Common myeloid progenitor, CD34-positive (primary cell): ENCODE measurements at regions not wholly inside any gene's neighbourhood (a gene's known extent, or its start where the extent isn't known, plus 50 kb on each side); places are given as distances from the start of the nearest gene placed in this dataset.

Source experiments
- CTCF ChIA-PET: fragments of 350-600 bp; sonication (Branson Sonifier 250); formaldehyde crosslinking; loops from one replicate; lab custom pipeline; 2021; ENCODE audit warnings: antibody characterized with exemption; lab: Charles Lee
- POLR2A ChIA-PET: fragments of 350-600 bp; sonication (Branson Sonifier 250); formaldehyde crosslinking; loops from one replicate; lab custom pipeline; 2021; ENCODE audit warnings: antibody characterized with exemption; lab: Charles Lee
- DNase-seq, 3 donors: peaks; one replicate each; pipeline versions ENCODE4 v3.0.0 to v3.0.0-alpha.2; 2013
- H3K27ac ChIP-seq, 2 experiments: 1 replicate in 1 of 2; 2 replicates in 1 of 2; pipeline ENCODE4 v1.7.0; 2013; ENCODE audit warnings: inconsistent platforms in 2 of 2, low read length in 2 of 2, mild to moderate bottlenecking in 2 of 2, low read depth in 1 of 2, moderate library complexity in 1 of 2; ENCODE audit not compliant: severe bottlenecking in 2 of 2, insufficient read depth in 1 of 2, poor library complexity in 1 of 2
- H3K27me3 ChIP-seq, 5 experiments: replicated peaks in 2 of 5; 1 replicate in 3 of 5; 2 replicates in 2 of 5; pipeline versions ENCODE4 v1.6.1 to v1.7.0; 2013; ENCODE audit warnings: low read length in 4 of 5, mild to moderate bottlenecking in 2 of 5, moderate library complexity in 2 of 5, inconsistent platforms in 1 of 5; ENCODE audit not compliant: insufficient read depth in 5 of 5, control insufficient read depth in 4 of 5
- H3K36me3 ChIP-seq, 4 experiments: 1 replicate in 2 of 4; 2 replicates in 2 of 4; pipeline versions ENCODE4 v1.6.1 to v1.7.0; 2013; ENCODE audit warnings: low read length in 3 of 4, control low read depth in 1 of 4, mild to moderate bottlenecking in 1 of 4; ENCODE audit not compliant: control insufficient read depth in 4 of 4, insufficient read depth in 4 of 4
- H3K4me1 ChIP-seq, 4 experiments: 1 replicate in 3 of 4; 2 replicates in 1 of 4; pipeline versions ENCODE4 v1.6.1 to v1.7.1; 2013; ENCODE audit warnings: low read length in 3 of 4, mild to moderate bottlenecking in 3 of 4, control low read depth in 1 of 4, inconsistent platforms in 1 of 4, moderate library complexity in 1 of 4; ENCODE audit not compliant: control insufficient read depth in 4 of 4, insufficient read depth in 4 of 4; ENCODE audit errors: control extremely low read depth in 1 of 4
- H3K4me3 ChIP-seq, 7 experiments: 1 replicate in 4 of 7; 2 replicates in 3 of 7; pipeline versions ENCODE4 v1.5.1 to v1.7.0; 2013; ENCODE audit warnings: mild to moderate bottlenecking in 7 of 7, low read length in 6 of 7, moderate library complexity in 6 of 7, inconsistent platforms in 2 of 7, low read depth in 2 of 7, control low read depth in 1 of 7; ENCODE audit not compliant: insufficient read depth in 4 of 7, control insufficient read depth in 1 of 7; ENCODE audit errors: extremely low read depth in 1 of 7
- H3K9me3 ChIP-seq, 5 experiments: 1 replicate in 4 of 5; 2 replicates in 1 of 5; pipeline versions ENCODE4 v1.6.1 to v1.7.1; 2013; ENCODE audit warnings: low read length in 4 of 5, mild to moderate bottlenecking in 2 of 5, inconsistent platforms in 1 of 5, low read depth in 1 of 5, moderate library complexity in 1 of 5; ENCODE audit not compliant: control insufficient read depth in 4 of 5, insufficient read depth in 2 of 5; ENCODE audit errors: control extremely low read depth in 1 of 5
- WGBS: methylation state at CpG from one replicate; pipeline ENCODE4 v1.1.5; 2013; ENCODE audit not compliant: insufficient coverage; 5-methylcytosine and 5-hydroxymethylcytosine counted together

DNA sequence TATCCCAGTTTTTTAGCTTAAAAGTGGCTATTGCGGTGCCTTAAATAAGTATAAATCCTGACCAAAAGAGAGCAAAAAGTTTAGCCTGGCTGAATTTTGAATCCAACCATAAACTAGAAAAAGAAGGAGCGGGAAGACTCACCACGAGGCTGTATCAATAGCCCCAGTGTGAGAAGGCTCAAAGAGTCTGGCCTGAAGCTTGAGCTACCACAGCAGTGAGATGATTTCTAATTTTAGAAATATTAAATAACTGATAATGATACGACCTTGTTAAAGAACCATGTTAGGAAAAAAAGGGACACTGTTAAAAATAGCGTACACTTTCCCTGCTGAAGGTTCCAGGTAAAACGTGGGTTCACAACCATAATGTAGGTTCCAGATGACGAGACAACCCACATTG lies 134.1 kb upstream of the ZNF462 start:
- DNase-seq, result no peak
- ChIA-PET CTCF (no interaction called here), POLR2A (no interaction called here)
- H3K4me1 ChIP-seq, result no peaks in the 10 kb centered on the region
- H3K9me3 ChIP-seq, result no peaks in the 10 kb centered on the region
- no peaks in the 10 kb centered on the region for H3K36me3 ChIP-seq
- no peak overlapping the region for H3K27ac ChIP-seq
- 97% methylated on average over 5 of the region's 7 CpGs for WGBS
- no peaks in the 10 kb centered on the region for H3K27me3 ChIP-seq
- no peak overlapping the region for H3K4me3 ChIP-seq

- H3K27ac ChIP-seq, result no peak overlapping the region
- WGBS, result no CpG with 5 or more reads among the region's 1 CpG
- POLR2A ChIA-PET, result no interaction called here
Measured at GRCh38 chr9:106731910-106732309, 131.1 kb upstream of the ZNF462 start.

DNA sequence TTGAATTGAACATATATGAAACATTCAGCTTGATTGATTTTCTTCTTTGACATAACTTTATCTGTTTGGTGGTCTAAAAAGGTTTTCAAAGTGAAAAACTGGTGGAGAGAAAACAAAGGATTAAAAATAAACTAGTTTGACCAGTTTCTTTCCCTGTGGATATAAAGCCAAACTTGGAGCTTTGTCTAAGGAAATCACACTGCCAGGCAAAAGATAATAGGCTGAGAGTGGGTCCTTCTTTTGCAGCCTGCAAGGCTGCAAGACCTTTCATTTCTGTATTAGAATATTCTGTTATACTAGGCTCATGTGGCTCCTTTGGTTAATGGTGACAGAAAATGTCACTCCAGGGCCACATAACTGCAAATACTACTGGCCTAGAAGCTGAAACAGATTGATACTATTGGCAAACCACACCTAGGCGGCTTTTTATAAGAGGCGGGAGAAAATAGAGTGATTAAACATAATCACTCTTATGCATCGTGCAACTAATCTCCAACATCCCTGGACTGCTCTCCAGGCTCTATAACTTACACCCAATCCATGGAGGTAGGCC lies 129.1 kb upstream of the ZNF462 start:
- CTCF ChIA-PET, result interaction anchor here (0.6 kb wide), 1 partner anchor 38 kb away, joined by 3 read pairs; no protein-coding TSS in a partner anchor
- no peak for DNase-seq
- 100% methylated on average over 3 of the region's 3 CpGs for WGBS

More at GRCh38 chr9:106731910-106732309, 131.1 kb upstream of the ZNF462 start:
- Histone ChIP-seq H3K4me1 (no peaks in the 10 kb centered on the region), H3K36me3 (no peaks in the 10 kb centered on the region), H3K9me3 (no peaks in the 10 kb centered on the region), H3K4me3 (no peak overlapping the region), H3K27me3 (no peaks in the 10 kb centered on the region)
- CTCF ChIA-PET, result no interaction called here
- no peak for DNase-seq

GRCh38 chr9:106737516-106737915 lies 125.5 kb upstream of the ZNF462 start:
- H3K36me3 ChIP-seq, result no peaks in the 10 kb centered on the region
- no peaks in the 10 kb centered on the region for H3K27me3 ChIP-seq
- DNase-seq, result no peak
- H3K4me1 ChIP-seq, result no peaks in the 10 kb centered on the region
- no peaks in the 10 kb centered on the region for H3K9me3 ChIP-seq
- H3K27ac ChIP-seq, result no peak overlapping the region
- ChIA-PET POLR2A (no interaction called here), CTCF (no interaction called here)
- 90% methylated on average over 3 of the region's 3 CpGs for WGBS
- no peak overlapping the region for H3K4me3 ChIP-seq

More for the DNA sequence above, 129.1 kb upstream of the ZNF462 start:
- no peaks in the 10 kb centered on the region for H3K36me3 ChIP-seq
- H3K4me1 ChIP-seq, result no peaks in the 10 kb centered on the region
- no peaks in the 10 kb centered on the region for H3K27me3 ChIP-seq
- H3K27ac ChIP-seq, result no peak overlapping the region
- POLR2A ChIA-PET, result no interaction called here
- H3K4me3 ChIP-seq, result no peak overlapping the region
- no peaks in the 10 kb centered on the region for H3K9me3 ChIP-seq

GRCh38 chr9:106738109-106738508 lies 124.9 kb upstream of the ZNF462 start:
- no peak overlapping the region for H3K4me3 ChIP-seq
- H3K27ac ChIP-seq, result no peak overlapping the region
- H3K36me3 ChIP-seq, result no peaks in the 10 kb centered on the region
- DNase-seq, result no peak
- POLR2A ChIA-PET, result interaction anchor here (0.6 kb wide), 1 partner anchor 1153 kb away, joined by 3 read pairs; no protein-coding TSS in a partner anchor
- no peaks in the 10 kb centered on the region for H3K27me3 ChIP-seq
- CTCF ChIA-PET, result no interaction called here
- H3K4me1 ChIP-seq, result no peaks in the 10 kb centered on the region
- H3K9me3 ChIP-seq, result no peaks in the 10 kb centered on the region
- no CpG with 5 or more reads among the region's 1 CpG for WGBS

- WGBS, result 100% methylated on average over 1 of the region's 1 CpG
- Histone ChIP-seq H3K27me3 (no peaks in the 10 kb centered on the region), H3K4me1 (no peaks in the 10 kb centered on the region), H3K36me3 (no peaks in the 10 kb centered on the region), H3K9me3 (no peaks in the 10 kb centered on the region), H3K27ac (no peak overlapping the region), H3K4me3 (no peak overlapping the region)
- POLR2A ChIA-PET, result no interaction called here
- no peak for DNase-seq
- CTCF ChIA-PET, result no interaction called here
Measured at GRCh38 chr9:106745457-106745856, 117.5 kb upstream of the ZNF462 start.

DNA sequence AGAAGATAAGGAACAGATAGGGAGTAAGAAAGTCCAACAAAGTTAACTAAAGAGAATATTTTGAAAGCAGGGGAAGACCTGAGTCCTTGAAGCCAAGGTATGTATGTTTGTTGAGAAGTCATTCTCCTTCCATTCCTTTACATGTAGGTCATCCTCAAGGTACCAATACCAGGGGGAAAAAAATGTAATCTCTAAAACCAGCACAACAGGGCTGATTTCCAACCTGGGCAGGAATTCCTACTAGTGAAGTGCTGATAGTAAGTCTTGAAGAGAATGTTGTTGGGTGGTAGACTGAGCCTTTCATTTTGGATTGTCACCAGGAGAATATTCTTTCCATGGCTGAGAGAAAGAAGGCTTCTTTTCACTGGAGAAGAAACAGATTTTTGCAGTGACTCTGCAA lies 117.1 kb upstream of the ZNF462 start:
- H3K27ac ChIP-seq, result no peak overlapping the region
- ChIA-PET CTCF (no interaction called here), POLR2A (no interaction called here)
- DNase-seq, result no peak
- no peaks in the 10 kb centered on the region for H3K27me3 ChIP-seq
- no peaks in the 10 kb centered on the region for H3K36me3 ChIP-seq
- no peaks in the 10 kb centered on the region for H3K9me3 ChIP-seq
- no peak overlapping the region for H3K4me3 ChIP-seq
- no peaks in the 10 kb centered on the region for H3K4me1 ChIP-seq
